NCI-H510A treated with DMSO at 0.1 percent for 48 hours (cell line): ENCODE measurements at regions not wholly inside any gene's neighbourhood (a gene's known extent, or its start where the extent isn't known, plus 50 kb on each side); places are given as distances from the start of the nearest gene placed in this dataset.
"Not testable (repeated sequence)": the region's sequence is repeated elsewhere in the genome, so short reads cannot be mapped to it uniquely, and the experiment has no call there.

Source experiments
- DNase-seq: peaks from one replicate; lab custom pipeline; 2025; lab: John Stamatoyannopoulos, UW

GRCh38 chr16:29108625-29109169 lies 123.8 kb downstream of the LAT start:
- not testable (repeated sequence) for DNase-seq

- DNase-seq: peak; percentile 87
These were observed 122.4 kb downstream of the LAT start for GRCh38 chr16:29107299-29107698.

- DNase-seq: not testable (repeated sequence)
These were observed 121.5 kb downstream of the LAT start for GRCh38 chr16:29106259-29106908.

DNA sequence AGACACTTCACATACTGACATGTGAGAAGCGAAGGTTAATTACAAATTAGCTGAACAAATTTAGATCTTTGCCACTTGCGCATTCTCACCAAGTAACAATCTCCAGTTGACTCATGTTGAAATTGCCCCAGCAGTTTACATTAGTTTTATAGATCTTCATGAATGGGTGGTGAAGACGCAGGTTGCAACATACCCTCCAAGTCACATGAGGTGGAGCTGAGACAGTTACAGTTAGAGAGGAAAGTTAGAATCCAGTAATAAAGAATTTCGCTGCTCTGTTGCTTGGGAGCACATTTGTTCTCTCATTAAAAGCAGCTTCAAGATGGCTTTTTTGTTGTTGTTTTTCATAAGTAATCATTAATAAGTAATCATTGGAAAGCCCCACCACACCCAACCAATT lies 119.7 kb downstream of the LAT start:
- DNase-seq: not testable (repeated sequence)

DNA sequence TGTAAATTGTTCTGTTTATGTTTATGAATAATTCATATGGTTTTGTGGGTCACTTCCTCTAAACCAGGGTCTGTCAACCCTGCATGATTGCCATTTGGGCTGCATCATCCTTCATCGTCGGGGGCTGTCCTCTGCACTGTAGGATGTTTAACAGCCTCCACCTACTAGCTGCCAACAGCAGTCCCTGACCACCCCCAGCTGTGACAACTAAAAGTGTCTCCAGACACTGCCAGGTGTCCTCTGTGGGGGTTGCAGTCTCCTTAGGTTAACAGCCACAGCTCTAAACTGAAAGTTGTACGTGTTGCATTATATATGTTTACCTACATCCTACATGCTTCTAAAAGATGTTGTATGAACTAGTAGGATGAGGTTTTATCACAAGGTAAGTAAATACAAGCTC lies 113.1 kb downstream of the LAT start:
- DNase-seq: not testable (repeated sequence)

DNA sequence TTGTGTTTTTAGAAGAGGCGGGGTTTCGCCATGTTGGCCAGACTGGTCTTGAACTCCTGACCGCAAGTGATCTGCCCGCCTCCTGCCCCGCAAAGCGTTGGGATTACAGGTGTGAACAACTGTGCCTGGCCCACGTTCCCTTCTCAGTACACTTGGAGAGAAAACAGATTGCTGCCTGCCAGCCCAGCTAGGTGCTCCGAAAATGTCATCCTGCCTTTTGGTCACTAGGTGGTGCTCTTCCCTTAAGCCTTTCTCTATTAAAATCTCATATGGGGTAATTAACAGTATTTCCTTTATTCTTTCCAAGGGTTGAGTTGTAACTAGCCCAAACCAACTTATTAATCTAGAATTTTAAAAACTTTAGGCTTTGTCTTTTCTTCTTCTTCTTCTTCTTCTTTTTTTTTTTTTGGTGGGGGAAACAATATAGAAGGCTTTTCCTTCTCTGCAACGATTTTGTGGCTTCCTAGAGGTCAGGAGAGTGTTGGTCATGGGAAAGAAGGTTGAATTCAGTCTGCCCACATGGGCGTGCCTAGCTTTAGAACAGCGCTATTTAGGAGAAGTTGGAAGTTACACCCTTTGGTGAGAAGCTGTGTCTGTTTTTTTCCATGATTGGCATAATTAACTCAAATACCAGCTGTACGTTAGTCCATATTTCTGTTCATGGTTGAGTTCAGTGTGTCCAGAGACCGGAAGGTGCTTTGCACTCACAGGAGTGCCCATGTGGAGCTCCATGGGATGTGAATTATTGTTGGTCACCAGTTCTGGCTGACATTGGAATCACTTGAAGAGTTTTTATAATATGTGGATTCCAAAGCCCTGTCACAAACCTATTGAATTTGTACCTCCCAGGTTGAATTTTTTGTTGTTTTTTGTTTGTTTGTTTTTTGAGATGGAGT lies 110.1 kb downstream of the LAT start:
- DNase-seq: not testable (repeated sequence)

DNA sequence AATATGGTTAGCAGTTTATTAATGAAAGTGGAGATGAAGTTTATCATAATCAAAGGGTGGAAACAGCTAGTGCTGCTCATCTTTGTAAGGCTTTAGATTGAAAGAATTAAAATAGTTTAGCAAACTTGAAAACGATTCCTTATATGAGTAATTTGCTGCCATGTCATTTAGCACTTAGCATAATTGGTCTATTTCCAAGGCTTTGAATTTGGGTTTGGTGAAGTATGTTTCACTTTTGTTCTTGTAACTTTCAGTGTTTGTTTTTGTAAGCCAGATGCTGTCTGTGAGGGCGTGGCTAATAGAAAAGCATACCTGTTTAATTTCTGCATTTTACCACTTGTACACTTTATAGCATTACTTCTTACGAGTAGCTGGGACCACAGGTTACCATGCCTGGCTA lies 109.5 kb downstream of the LAT start:
- DNase-seq: not testable (repeated sequence)

GRCh38 chr16:29089679-29090078 lies 104.8 kb downstream of the LAT start:
- not testable (repeated sequence) for DNase-seq

DNA sequence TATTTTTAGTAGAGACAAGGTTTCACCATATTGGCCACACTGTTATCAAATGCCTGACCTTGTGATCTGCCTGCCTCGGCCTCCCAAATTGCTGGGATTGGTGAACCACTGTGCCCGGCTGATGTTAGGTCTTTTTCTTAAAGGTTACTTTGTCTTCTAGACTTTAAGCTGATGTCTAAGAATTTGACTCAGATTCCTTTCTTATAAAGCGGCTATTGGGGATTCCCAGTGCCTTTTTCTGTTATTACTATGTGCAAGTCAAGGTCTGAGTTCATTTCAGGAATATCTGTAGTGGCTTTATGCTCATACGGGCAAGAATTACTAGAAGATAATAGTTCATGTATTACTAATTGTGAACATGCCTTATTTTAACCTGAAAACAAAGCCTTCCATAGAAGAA lies 102.8 kb downstream of the LAT start:
- DNase-seq: not testable (repeated sequence)

DNA sequence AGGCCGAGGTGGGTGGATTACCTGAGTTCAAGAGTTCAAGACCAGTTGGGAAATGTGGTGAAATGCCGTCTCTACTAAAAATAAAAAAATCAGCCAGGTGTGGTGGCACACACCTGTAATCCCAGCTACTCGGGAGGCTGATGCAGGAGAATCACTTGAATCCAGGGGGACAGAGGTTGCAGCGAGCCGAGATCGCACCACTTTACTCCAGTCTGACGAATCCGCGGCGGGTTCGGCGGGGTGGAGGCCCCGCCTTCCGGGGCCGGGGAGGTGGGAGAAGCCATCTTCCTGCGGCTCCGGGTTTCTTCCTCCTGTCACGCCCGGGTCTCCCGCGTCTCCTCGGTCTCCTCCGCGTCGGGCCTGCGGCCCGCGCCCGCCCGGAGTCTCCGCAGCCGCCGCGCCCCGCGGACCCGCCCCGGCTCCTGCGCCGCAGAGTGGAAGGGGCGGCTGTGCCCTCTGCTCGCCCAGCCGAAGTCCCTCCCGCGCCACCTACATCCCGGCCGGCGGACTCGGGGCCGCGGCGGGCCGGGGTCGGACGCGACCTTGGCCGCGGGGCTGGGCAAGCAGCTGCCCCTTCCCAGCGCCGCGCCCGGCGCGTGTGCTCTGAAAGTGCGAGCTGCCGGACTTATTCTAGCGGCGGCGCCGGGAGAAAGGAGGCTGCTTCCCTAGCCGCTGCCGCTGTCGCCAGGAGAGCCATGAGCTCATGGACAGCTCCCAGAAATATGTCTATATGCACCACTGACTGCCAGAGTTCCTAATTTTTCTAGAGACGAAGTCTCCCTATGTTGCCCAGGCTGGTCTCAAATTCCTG lies 97.2 kb downstream of the LAT start:
- not testable (repeated sequence) for DNase-seq

GRCh38 chr16:29074554-29075402 lies 89.9 kb downstream of the LAT start:
- DNase-seq: not testable (repeated sequence)

DNA sequence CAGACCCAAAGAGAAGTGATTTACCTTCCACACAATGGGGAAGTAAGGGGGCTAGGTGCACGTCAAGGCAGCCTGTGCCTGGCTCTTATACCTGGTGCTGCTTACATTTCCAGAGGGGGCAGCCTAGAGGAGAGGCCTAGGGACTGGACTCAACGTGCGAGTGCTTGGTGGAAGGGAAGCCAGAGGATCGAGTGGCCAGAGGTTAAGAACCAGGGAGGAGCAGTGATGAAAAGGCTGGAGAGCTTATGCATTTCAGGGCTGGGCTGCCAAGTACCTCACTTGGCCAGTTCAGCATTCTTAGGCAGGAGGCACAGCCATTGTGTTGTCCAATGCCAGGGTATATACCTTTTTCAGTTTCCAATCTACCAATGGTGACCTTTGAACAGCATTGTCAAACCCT lies 77.4 kb downstream of the LAT start:
- DNase-seq: not testable (repeated sequence)

- not testable (repeated sequence) for DNase-seq
These were observed 76.6 kb downstream of the LAT start for GRCh38 chr16:29061467-29061921.

GRCh38 chr16:29060022-29060810 lies 75.4 kb downstream of the LAT start:
- DNase-seq: not testable (repeated sequence)

GRCh38 chr16:29059575-29059974 lies 74.7 kb downstream of the LAT start:
- not testable (repeated sequence) for DNase-seq
